ENCODE measurements at regions not wholly inside any gene's neighbourhood (a gene's known extent, or its start where the extent isn't known, plus 50 kb on each side); places are given as distances from the start of the nearest gene placed in this dataset.
A peak's percentile ranks its signal among the peaks of the same experiment; 100 is the strongest.
"Not testable (repeated sequence)": the region's sequence is repeated elsewhere in the genome, so short reads cannot be mapped to it uniquely, and the experiment has no call there.

DNA sequence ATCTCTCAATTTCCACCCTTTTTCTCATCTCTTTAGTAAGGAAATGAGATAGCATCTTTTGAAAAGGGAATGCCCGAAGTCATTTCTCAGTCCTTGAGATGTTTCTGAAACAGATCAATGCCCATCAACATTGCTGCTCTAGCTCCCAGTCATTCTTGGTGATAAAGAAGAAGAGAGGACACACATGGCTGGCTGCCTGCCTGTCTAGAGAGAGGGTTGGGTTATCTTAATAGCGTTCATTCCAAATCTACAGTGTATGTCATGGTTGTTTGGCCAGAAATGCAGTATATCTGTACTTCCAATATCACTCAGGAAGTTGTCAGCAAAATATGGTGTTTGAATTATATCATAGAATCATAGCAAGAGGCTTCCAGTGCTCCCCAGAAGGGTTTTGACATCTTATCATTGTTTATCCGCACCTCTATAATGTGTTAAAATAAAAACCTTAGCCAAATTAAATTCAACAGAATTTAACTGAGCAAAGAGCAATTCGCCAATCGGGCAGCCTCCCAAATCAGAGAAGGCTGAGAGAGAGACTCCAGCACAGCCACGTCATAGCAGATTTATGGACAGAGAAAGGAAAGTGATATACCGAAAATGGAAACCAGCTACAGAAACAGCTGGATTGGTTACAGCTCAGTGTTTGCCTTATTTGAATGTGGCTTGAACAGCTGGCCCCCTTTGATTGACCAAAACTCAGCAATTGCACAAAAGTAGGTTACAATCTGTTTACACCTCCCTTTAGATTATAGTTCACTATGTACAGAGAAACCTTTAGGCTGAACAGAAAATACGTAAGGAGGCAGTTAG lies 321.0 kb upstream of the FRG1 start:
- H3K4me1 Mint-ChIP-seq; H3K4me3 Mint-ChIP-seq; intact Hi-C loops (cut with micrococcal nuclease); H3K36me3 Mint-ChIP-seq (ENCODE audit: low read depth); H3K27ac Mint-ChIP-seq; H3K27me3 Mint-ChIP-seq; DNase-seq; H3K9me3 Mint-ChIP-seq: not testable (repeated sequence)

DNA sequence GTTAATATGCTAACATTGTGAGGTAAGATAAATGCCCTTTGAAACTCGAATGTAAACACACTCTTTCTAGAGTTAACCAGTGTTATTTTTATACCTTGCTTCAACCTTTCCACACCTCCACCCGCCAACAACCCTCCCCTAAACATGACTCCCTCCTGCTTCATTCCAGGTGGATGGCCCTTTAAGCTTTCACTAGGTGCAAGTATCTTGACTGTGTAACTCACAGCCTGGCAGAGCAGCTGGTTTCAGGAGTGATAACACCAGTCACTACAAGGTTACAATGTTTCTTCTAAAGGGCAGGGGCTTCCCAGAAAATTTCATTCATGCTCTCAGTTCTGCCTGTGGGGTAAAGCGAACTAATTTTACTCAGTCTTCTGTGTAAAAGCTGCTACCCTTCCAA lies 318.1 kb upstream of the FRG1 start:
- DNase-seq; H3K4me3 Mint-ChIP-seq; H3K27me3 Mint-ChIP-seq; intact Hi-C loops (cut with micrococcal nuclease); H3K27ac Mint-ChIP-seq; H3K36me3 Mint-ChIP-seq (ENCODE audit: low read depth); H3K9me3 Mint-ChIP-seq; H3K4me1 Mint-ChIP-seq: not testable (repeated sequence)

DNA sequence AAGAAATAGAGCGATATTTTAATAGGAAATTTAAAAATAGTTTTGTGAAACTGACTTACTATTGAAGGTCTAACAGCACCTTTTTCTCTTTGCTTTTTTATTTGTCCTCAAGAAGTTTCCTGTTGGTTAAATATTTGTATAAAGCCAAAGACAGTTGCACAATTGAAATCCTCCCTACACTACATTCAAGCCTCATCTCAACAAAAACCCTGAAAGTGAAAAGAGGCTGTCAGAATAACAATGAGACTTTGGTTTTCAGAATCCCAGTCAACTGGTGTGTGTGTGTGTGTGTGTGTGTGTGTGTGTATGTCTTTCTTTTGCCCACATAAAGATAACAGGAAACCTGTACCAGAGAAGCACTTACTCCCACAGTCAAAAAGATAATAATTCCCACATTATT lies 313.6 kb upstream of the FRG1 start:
- H3K27me3 Mint-ChIP-seq; H3K4me1 Mint-ChIP-seq; DNase-seq; H3K27ac Mint-ChIP-seq; intact Hi-C loops (cut with micrococcal nuclease); H3K36me3 Mint-ChIP-seq (ENCODE audit: low read depth); H3K4me3 Mint-ChIP-seq; H3K9me3 Mint-ChIP-seq: not testable (repeated sequence)

DNA sequence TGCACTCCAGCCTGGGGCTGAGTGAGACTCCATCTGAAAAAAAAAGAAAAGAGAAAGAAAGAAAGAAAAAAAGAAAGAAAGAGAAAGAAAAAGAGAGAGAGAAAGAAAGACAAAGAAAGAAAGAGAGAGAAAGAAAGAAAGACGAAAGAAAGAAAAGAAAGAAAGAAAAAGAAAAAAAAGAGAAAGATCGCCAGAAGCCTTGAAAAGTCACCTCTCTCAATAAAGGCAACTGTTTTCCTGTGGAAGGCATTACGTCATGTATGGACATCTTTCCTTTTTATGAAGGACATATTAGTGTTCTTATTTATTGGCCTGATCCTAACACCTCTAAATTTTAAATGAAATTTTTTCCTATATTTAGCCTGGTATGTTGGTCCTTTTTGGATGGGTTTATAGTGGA lies 310.9 kb upstream of the FRG1 start:
- intact Hi-C loops (cut with micrococcal nuclease) = not testable (repeated sequence)

DNA sequence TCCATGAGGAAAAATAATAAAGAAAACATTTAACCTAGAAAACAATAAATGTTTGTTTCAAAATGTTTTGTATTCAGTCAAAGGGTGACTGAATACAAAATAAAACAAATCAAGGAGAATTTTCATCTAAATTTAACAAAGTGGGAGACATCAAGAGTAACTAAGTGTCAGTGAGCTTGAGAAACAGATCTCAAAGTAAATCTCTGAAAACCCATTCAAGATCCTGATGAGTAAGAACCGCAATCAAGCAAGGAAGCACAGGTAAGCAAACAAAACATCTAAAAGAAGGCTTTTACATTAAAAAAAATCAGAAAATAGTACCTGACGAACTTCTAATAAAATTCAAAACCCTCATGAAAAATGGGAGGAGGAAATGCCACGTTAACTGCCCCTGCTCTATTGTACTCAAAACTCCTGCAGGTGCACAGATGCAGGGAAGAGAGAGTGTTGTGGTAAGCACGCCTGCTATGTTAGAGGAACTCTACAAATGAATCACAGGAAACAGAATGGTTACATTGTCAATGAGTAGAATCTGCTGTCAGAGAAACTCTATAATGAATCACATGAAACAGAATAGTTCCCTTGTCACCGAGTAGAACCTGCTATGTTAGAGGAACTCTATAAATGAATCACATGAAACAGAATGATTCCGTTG lies 309.6 kb upstream of the FRG1 start:
- peak; percentile 63 for DNase-seq
- intact Hi-C loops (cut with micrococcal nuclease); H3K27me3 Mint-ChIP-seq; H3K4me1 Mint-ChIP-seq; H3K36me3 Mint-ChIP-seq (ENCODE audit: low read depth); H3K9me3 Mint-ChIP-seq: not testable (repeated sequence)
- Mint-ChIP-seq H3K27ac (peak overlapping the region; percentile 27), H3K4me3 (peak overlapping the region; percentile 24)

More for the DNA sequence above, 310.9 kb upstream of the FRG1 start:
- H3K36me3 Mint-ChIP-seq (ENCODE audit: low read depth); H3K27ac Mint-ChIP-seq; H3K4me1 Mint-ChIP-seq; H3K27me3 Mint-ChIP-seq; H3K4me3 Mint-ChIP-seq; DNase-seq; H3K9me3 Mint-ChIP-seq: not testable (repeated sequence)

DNA sequence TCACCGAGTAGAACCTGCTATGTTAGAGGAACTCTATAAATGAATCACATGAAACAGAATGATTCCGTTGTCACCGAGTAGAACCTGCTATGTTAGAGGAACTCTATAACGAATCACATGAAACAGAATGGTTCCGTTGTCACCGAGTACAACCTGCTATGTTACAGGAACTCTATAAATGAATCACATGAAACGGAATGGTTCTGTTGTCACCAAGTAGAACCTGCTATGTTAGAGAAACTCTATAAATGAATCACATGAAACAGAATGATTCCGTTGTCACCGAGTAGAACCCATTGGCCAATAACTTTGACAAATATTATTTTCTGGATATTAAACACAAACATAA lies 309.1 kb upstream of the FRG1 start:
- DNase-seq; H3K9me3 Mint-ChIP-seq; H3K4me3 Mint-ChIP-seq; intact Hi-C loops (cut with micrococcal nuclease); H3K27me3 Mint-ChIP-seq; H3K36me3 Mint-ChIP-seq (ENCODE audit: low read depth); H3K4me1 Mint-ChIP-seq; H3K27ac Mint-ChIP-seq: not testable (repeated sequence)

DNA sequence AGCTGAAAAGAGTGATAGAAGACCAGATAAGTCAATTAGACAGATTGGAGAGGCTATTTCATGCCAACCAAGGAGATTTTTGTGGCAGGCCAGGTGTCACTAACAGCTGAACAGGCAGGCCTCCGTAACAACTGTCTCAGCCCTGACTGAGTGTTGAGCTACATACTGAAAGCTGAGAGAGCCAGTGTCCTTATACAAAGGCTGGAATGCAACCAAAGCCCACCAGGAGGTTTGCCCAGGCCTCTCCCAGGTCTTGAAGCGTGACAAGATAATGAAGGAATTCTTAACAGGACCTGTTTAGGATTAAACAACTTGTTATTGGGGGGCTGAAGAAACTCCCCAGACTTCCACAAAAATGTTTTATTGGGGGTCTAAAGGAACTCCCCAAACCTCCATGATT lies 290.2 kb upstream of the FRG1 start:
- intact Hi-C loops (cut with micrococcal nuclease); H3K4me3 Mint-ChIP-seq; H3K27me3 Mint-ChIP-seq; H3K36me3 Mint-ChIP-seq (ENCODE audit: low read depth); H3K4me1 Mint-ChIP-seq; H3K27ac Mint-ChIP-seq; H3K9me3 Mint-ChIP-seq: not testable (repeated sequence)
- peak; percentile 16 for DNase-seq

DNA sequence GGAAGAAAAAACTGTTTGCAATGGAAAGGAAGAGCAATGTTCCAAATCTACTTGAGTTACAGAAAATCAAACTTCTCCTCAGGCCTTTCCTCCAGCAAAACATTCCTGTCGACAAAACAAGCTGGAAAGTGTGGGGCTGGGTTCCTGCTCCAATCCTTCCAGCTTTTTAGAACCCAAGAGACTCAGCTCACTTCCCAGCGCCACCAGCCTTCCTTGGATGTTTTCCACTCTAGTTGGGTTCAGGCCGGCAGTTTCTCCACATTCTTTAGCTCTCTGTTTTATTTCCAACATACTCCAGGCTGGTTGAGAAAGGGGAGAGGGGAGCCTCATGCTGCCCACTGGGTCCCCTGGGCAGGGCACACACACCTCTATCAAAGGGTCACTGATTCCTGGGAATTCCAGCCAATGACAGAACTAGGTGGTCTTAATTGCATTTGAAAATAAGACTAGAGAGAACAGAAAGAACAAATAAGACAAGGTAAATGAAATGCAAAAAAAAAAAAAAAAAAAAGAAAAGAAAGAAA lies 287.5 kb upstream of the FRG1 start:
- H3K4me3 Mint-ChIP-seq; H3K27ac Mint-ChIP-seq; H3K27me3 Mint-ChIP-seq; H3K36me3 Mint-ChIP-seq (ENCODE audit: low read depth); H3K4me1 Mint-ChIP-seq; DNase-seq; H3K9me3 Mint-ChIP-seq; intact Hi-C loops (cut with micrococcal nuclease): not testable (repeated sequence)

DNA sequence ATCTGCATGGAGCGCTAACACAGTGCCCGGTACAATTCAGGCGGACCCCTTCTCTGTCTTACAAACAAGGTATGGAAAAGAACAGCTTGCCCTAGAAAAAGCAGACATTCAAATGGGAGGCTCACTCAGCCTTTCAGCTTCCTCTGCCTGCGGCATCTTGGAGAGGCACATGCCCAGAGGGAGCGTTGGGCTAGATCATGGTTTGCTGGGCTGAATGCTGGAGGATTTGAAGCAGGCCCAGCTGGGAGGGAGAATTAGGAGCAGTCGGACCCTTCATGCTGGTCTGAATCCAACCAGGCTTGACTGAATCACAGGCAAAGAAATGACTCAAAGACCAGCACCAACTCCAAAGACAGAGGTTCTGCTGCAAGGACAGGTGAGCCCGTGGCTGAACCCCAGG lies 286.7 kb upstream of the FRG1 start:
- H3K9me3 Mint-ChIP-seq; H3K4me1 Mint-ChIP-seq; H3K4me3 Mint-ChIP-seq; H3K27ac Mint-ChIP-seq; H3K27me3 Mint-ChIP-seq; H3K36me3 Mint-ChIP-seq (ENCODE audit: low read depth); intact Hi-C loops (cut with micrococcal nuclease); DNase-seq: not testable (repeated sequence)

DNA sequence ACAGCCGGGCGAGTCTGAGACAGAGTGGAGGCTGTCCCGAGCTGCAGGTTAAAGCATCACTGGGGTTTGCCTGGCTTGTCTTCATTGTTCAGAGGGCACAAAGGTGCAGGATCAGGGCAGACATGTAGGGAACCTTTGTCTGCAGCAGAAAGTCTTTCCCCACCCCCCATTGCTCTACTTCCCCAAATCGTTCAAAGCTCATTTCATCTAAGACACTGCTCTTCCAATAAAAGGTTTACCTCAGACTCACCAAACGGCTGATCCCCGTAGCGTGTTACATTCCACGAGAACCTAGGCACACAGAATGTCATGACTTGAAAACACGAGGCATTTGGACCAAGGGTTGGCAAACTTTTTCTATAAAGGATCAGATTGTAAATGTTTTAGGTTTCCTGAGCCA lies 286.3 kb upstream of the FRG1 start:
- H3K36me3 Mint-ChIP-seq (ENCODE audit: low read depth); H3K4me1 Mint-ChIP-seq; H3K27ac Mint-ChIP-seq; DNase-seq; H3K27me3 Mint-ChIP-seq; H3K4me3 Mint-ChIP-seq; intact Hi-C loops (cut with micrococcal nuclease); H3K9me3 Mint-ChIP-seq: not testable (repeated sequence)

DNA sequence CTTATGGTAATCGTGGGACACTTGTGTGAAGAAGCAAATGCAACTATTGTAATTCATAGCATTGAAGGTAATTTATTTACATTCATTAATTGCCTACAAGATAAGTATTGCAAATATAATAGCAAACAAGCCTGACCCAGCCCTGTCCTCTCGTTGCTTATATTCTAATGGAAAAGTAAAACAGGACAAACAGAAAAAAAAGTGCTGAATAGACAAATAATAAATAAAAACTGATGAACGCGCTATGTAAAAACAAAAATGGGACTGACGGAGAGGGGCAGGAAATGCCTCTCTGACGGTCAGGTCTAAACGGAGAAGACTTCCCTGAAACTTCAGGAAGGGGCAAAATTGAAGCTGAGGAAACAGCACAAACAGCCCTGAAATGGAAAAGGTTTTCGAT lies 284.9 kb upstream of the FRG1 start:
- H3K4me3 Mint-ChIP-seq; intact Hi-C loops (cut with micrococcal nuclease); H3K4me1 Mint-ChIP-seq; H3K36me3 Mint-ChIP-seq (ENCODE audit: low read depth); H3K9me3 Mint-ChIP-seq; DNase-seq; H3K27me3 Mint-ChIP-seq; H3K27ac Mint-ChIP-seq: not testable (repeated sequence)

DNA sequence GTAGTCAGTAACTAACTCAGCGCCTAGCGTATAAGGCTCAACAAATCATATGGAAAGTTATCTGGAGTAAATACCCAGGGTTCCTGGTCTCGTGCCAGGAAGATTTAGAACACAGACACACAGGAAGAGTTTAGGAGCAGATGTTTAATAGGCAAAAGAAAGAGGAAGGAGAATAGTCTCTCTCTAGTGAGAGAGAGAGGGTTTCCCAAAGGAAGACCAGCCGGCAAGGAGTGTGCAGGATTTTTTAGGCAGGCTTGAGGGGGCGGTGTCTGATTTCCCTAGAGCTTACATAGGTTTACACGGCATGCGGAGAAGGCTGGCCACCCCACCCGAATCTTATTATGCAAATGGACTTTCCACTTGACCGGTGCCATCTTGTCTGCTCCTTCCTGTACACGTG lies 284.0 kb upstream of the FRG1 start:
- intact Hi-C loops (cut with micrococcal nuclease) = no loop called here
- Mint-ChIP-seq H3K36me3 (ENCODE audit: low read depth) (no peaks in the 10 kb centered on the region), H3K9me3 (no peaks in the 10 kb centered on the region), H3K27ac (no peak overlapping the region), H3K4me3 (no peak overlapping the region), H3K27me3 (no peaks in the 10 kb centered on the region), H3K4me1 (peaks cover 2% of the 10 kb centered on the region)
- DNase-seq = no peak

DNA sequence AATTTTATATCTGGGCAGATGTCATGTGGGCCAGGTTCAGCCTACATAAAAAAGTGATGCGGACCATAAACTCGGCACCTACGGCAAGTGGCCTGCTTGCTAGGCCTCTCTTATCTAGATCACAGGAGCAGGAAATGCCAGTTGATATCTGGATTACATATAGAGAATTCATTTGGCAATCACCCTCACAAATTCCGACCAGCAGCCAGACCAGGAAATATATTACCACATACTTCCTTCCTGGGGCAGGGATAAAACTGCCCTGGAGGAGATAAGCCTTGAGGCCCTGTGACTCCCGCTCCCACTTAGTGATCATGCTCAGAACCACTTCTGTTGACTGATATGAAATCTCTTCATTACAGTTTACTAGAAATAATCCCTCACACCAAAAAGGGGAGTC lies 282.4 kb upstream of the FRG1 start:
- H3K27ac Mint-ChIP-seq; H3K4me3 Mint-ChIP-seq; DNase-seq; H3K4me1 Mint-ChIP-seq; intact Hi-C loops (cut with micrococcal nuclease); H3K9me3 Mint-ChIP-seq; H3K27me3 Mint-ChIP-seq; H3K36me3 Mint-ChIP-seq (ENCODE audit: low read depth): not testable (repeated sequence)

DNA sequence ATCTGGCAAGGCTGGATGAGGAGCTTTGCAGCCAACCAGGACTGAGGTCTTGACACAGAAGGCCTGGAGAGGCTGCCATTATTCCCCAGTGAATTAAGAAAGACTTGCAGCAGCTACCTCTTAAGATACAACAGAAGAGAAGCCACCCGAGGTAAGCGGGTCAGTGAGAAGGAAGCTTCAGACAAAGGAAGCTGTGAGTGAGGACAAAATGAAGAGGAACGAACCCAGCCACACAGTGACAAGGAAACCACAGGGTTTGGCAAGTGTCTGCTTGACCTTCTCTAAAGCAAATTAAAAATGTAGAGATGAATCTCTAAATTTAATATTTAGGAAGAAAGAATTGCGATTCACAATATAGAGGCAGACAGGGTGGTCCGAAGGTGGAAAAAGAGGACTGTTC lies 281.8 kb upstream of the FRG1 start:
- H3K27me3 Mint-ChIP-seq; intact Hi-C loops (cut with micrococcal nuclease); H3K4me3 Mint-ChIP-seq; H3K27ac Mint-ChIP-seq; H3K36me3 Mint-ChIP-seq (ENCODE audit: low read depth); H3K9me3 Mint-ChIP-seq; H3K4me1 Mint-ChIP-seq; DNase-seq: not testable (repeated sequence)

DNA sequence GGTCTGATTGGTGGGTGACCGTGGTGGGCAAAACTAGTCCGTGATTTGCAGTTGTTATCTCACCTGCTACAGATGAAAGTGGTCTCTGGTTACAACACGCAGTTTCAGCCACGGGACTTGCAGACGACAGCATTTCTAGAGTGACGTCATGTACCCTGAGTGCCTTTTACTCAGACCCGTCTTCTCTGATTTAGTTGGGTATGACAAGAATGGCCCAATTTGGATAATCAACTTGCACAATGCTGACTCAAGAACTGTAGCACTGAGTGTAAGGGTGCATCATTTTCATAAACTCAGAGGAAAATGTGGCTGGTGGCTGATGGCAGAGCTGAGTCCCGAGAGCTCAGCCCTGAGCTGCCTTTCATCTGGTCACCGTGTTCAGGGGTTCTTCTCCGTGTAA lies 281.4 kb upstream of the FRG1 start:
- intact Hi-C loops (cut with micrococcal nuclease) = no loop called here
- Mint-ChIP-seq H3K27ac (no peak overlapping the region), H3K36me3 (ENCODE audit: low read depth) (no peaks in the 10 kb centered on the region), H3K9me3 (no peaks in the 10 kb centered on the region), H3K27me3 (no peaks in the 10 kb centered on the region), H3K4me1 (peaks cover 2% of the 10 kb centered on the region), H3K4me3 (no peak overlapping the region)
- DNase-seq = no peak

Data from activated CD4-positive, alpha-beta T cell treated with anti-CD3 and anti-CD28 coated beads, Interleukin-2, amount 10 ng/mL, durations not matched to agents 24 days and 14 days (primary cell).